Peyer's patch (tissue), 4 donors: ENCODE measurements at regions not wholly inside any gene's neighbourhood (a gene's known extent, or its start where the extent isn't known, plus 50 kb on each side); places are given as distances from the start of the nearest gene placed in this dataset.

Experiments used
- CTCF ChIP-seq, 6 experiments: fragments of 450-650 bp in 4 of 6; fragments of 200-600 bp in 2 of 6; sonication (generic) in 1 of 6; IDR thresholded peaks; one replicate each; pipeline ENCODE4 v1.5.1; 2017 to 2019; ENCODE audit warnings: antibody characterized with exemption in 6 of 6, mild to moderate bottlenecking in 3 of 6, moderate library complexity in 1 of 6
- POLR2A ChIP-seq, 2 donors: fragments of 450-650 bp; IDR thresholded peaks; one replicate each; pipeline ENCODE4 v1.5.1; 2017; ENCODE audit warnings: antibody characterized with exemption in 2 of 2, mild to moderate bottlenecking in 2 of 2, moderate library complexity in 2 of 2

GRCh38 chrX:118179718-118180117 lies 63.1 kb upstream of the KLHL13 start:
- no peak for TF ChIP-seq CTCF (IDR thresholded peaks at IDR 0.05)
- TF ChIP-seq POLR2A (IDR thresholded peaks at IDR 0.05): no peak
